Fibroblast of skin of right biceps (primary cell): ENCODE measurements at regions not wholly inside any gene's neighbourhood (a gene's known extent, or its start where the extent isn't known, plus 50 kb on each side); places are given as distances from the start of the nearest gene placed in this dataset.
A peak's percentile ranks its signal among the peaks of the same experiment; 100 is the strongest.
"Not testable (repeated sequence)": the region's sequence is repeated elsewhere in the genome, so short reads cannot be mapped to it uniquely, and the experiment has no call there.

Experiments
- DNase-seq: peaks from one replicate; pipeline ENCODE4 v3.0.0-alpha.2; 2013

DNA sequence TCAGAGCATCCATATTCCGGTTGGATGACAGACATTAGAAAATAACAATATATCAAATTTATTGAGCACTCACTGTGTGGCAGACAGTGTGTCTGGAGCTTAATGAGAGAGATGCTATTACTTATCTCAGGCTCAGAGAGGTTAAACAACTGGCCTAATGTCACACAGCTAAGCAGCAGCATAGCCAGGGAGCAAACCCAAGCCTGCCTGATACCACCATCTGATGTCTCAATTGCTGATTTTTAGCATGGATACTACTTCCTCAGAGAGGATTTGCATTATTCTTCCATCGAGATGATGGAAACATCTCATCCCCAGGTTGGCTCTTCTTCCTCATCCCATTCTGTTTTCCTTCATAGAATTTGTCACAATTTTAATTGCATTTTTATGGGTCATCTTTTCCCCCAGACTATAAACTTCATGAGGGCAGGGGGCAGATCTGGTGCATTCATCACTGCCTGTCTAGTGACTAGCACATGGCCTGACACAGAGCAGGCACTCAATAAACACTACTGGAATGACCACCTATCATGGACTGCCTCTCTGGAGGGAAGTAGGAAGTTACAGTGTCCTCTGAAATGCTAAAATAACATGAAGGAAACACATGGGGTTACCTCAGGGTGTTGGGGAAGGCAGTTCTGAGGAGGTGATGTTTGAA, 344.8 kb upstream of the CCL2 start:
- DNase-seq: no peak

DNA sequence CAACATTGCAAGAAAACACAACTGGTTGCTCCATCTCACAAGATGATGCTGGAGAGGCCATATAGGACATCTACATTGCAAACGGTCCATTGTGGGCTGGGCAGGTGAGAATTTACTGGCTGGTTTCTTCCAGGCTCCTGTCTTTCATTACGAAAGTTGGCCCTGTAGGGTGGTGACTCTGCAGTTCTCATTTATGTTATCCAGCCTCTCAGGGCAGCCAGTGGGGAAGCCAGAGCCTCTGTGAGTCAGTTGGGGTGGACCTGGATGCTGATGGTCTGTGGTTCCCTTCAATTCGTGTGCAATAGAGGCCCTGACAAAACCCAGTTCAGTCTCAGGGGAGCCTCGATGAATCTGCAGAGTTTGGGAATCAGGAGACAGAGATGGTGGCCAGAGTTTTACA, 341.0 kb upstream of the CCL2 start:
- DNase-seq: no peak

DNA sequence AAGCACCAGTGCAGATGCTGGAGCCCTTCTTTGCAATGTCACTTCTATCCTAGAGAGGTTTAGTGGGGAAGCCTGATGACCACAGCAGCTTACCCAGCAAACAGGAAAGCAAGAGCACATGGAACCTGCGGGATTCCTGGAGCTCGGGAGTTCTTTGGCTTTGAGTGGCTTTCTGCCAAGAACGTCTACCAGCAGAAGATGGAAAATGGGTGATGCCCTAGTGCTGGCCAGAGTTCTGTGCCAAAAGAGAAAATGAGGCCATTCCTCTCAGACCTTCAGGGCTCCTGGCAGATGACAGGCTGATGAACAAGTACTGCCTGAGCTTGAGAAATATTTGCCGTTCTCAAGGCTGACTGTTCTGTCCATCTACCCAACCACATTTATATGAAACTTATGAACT, 332.1 kb upstream of the CCL2 start:
- DNase-seq: no peak

DNA sequence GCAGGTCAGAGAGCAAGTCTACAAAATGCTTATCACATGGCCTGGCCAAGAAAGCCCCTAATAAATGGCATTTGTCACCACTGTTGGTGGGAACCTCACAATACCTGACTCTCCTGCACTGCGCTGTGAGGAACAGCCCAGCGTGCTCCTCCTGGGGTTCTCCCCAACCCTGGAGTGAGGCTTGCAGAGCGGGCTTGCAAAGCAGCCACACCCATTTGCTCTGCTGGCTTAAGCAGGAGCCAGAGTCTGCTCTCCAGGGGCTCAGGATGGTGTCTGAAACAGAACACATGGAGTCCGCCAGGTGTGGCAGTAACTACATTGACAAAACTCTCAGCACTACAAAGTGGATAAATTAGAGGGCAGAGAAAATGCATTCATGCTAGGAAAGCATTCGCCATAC, 331.0 kb upstream of the CCL2 start:
- no peak for DNase-seq

DNA sequence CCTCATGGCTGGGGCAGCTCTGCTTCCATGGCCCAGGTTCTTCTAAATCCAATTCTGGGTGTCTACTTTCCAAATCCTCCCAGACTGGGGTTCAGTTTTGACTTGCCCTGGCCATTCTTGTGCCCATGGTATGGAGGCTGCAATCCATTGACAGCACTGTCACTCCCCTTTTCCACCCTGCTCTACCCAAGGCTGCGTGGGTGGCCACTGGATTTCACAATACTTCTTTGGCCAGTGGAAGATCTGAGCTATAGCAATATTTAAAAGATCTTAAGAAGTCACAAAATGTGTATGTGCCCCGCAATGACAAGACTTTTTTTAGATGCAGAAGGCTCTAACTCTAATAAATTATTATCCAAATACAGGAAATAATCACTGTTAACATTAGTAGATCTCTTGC, 329.4 kb upstream of the CCL2 start:
- DNase-seq: no peak

DNA sequence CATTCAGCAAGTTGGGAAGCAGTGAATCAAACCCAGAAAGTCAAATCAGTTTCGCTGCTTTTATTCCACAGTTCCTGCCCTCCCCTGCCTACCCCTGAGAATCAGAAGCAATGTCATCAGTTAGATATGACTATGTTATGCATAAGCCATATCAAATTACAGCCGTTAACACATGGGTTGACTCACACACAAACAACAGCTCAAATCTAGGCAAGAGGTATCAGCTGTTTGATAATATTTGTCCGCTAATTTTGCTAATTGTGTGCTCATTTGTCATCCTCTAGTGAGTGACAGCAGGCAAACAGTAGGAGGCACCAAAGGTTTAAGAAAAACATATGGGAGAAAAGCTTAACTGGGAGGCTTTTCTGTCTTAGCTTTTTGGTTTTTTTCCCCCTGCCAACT, 327.4 kb upstream of the CCL2 start:
- peak; percentile 46 for DNase-seq

DNA sequence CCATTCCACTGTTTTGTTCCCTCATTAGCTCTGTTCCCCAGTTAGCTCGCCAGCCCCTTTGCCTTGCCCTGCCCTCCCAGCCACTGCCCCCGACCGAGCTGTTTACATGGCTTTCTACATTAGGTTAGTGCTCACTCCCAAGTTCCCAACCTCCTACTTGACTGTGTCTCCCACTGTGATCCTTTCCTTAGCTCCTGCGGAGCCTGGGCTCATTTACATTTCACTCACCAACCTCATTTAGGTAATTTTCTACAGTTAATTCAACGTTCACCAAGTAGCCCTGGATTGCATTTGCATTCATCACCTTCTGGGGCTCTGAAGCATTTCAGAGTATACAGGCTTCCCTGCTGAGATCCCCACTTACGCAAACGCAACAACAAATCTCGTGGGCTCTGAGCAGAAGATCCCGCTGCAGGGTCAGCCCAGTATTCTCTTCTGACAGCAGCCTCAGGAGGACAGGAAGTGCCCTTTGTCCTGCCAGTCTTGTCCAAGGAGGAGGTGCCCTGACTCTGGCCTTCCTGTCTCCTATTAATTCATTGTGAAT, 325.8 kb upstream of the CCL2 start:
- no peak for DNase-seq

DNA sequence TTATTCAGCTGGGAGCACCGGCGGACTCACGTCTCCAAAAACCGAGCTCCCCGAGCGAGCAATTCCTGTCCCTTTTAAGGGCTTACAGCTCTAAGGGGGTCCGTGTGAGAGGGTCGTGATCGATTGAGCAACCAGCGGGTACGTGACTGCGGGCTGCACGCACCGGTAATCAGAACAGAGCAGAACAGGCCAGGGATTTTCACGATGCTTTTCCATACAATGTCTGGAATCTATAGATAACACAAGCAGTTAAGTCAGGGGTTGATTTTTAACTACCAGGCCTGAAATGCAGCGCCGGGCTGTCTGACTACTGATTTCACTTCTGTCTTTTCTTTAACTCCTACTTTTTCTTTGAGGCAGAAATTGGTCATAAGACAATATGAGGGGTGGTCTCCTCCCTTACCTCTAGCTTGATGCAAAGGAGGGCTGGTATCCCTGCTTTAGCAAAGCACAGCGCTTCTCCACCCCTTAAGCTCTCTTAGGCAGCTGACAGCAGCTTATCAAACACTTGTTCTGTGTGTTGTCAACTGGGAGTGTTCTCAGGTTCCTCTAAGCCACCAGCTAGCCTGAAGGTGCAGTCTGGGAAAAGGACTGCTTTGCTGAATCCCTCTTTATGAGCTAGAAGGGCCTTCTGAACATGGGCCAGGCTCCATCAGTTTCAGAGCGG, 323.8 kb upstream of the CCL2 start:
- DNase-seq: not testable (repeated sequence)

DNA sequence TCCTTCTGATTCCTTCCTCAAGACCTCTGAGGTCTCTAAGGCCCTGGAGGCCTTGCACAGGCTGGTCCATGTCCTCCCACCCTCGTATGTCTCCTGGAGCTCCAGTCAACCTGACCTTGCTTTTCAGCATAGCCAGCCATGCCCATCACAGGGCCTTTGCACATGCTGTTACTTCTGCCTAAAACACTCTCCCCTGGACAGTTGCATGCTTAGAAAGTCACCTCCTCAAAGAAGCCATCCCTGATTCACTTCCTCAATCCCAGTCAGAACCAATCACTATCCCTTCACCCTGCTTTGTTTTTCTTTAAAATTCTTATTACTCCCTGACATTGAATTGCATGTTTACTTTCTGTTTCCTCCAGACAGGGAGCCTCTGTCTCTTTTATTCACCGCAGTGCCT, 322.1 kb upstream of the CCL2 start:
- no peak for DNase-seq

DNA sequence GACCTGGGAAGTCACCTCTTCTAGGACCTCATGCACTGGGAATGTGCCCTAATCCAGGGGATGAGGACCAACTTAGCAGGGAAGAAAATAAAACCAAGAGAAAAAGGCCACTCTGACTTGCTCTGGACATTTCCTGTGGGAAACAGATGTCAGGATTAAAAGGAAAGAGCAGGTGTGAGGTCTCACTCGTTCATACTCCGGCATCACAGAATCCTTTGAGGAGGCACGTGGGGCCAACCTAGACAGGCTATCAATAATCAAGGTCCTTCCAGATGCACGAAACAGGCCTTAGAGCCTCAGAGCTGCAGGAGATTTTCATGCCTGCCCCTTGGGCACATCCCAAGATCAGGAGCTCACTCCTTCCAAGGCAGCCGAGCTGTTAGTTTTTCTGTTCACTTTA, 321.5 kb upstream of the CCL2 start:
- no peak for DNase-seq

DNA sequence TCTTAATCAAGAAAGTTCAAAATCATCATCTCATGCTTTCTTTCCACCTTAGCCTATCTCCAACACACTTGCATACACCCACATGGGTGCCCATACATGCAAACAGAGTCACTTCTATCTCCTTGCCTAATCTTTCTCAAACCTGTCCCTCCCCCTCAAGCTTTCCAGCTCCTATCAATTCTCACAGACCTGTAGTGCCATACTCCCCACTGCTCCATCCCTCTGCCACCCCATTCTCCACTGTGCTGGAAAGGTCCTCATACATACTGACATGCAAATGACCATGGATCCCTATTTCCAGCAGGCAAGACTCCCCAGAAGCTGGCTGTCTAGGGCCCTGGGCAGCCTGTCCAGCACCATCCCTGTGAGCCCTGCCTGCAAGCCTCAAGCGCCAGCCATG, 320.4 kb upstream of the CCL2 start:
- no peak for DNase-seq

DNA sequence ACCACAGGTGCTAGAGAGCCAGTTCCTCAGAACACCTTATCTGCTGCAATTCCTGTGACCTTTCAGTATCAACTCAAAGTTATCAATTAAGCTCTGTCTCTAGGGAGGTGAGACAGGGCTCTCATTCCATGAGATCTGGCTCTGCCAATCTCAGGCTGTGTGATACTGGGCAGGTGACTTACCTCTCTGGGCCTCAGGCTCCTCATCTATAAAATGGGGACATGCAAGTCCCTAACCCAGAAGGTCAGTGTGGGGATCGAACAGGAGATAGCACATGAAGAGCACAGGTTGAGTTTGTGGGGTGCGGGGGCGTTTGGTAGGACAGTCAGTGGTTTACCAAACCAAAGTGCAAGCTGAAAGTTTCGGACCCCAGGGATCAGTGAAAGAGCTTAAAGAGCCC, 319.3 kb upstream of the CCL2 start:
- no peak for DNase-seq

DNA sequence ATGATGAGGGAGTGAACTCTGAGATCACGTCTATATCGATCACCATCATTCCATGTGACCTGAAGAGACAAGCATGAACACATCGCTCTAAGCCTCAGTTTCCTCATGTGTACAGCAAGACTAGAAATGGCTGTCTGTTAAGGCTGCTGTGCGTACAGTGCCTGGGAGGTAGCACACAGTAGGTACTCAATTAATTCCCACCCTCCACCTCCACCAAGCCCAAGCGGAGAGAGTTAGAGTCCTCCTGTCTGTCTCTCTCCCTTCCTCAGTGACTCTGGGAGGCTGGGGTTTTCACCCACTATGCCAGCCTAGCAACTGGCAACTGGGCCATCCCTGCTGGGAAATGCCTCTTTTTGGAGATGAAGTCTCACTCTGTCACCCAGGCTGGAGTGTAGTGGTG, 318.3 kb upstream of the CCL2 start:
- no peak for DNase-seq

DNA sequence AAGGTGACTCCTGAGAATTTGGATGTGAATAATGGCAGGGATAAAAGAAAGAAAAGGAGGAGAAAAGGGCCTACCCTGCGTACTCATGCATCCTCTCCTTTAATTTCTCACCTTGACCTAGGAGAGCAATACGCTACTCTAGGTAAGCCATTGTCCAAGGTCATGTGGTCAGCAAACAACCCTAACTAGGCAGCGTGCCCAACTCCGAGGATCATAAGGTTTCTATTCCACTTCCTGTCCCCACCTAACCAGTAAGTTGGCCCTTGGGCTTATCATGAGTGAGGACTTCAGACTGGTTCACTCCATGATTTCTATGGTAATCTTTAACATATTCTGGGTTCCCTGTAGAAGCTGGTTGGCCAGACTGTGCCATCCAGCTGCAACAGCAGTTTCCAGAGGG, 315.1 kb upstream of the CCL2 start:
- DNase-seq: no peak

DNA sequence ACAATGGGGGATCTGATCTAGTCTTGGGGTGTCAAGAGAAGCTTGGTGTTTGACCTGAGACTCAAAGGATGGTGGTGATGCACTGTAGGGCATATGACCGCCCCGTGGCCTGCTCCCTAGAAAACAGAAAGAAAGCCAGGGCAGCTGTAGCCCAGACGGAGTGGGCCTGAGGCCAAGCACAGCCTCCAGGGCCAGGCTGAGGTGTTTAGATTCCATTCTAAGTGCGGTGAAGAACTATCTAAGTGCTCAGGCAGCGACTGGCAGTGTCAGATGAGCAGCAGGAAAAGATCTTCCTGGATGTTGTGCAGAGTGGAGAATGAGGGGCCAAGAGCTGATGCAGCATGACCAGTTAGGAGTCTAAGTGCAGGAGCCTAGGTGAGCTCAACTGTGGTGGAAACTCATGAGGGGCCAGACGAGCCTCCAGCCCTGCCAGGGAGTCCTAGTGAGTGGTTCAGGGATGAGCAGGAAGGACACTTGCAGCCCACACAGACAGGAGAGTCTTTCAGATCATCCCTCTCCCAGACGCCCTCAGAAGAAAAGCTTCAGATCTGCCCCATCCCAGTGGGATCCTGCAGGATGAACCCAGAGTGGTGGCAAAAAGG, 314.2 kb upstream of the CCL2 start:
- DNase-seq: no peak

DNA sequence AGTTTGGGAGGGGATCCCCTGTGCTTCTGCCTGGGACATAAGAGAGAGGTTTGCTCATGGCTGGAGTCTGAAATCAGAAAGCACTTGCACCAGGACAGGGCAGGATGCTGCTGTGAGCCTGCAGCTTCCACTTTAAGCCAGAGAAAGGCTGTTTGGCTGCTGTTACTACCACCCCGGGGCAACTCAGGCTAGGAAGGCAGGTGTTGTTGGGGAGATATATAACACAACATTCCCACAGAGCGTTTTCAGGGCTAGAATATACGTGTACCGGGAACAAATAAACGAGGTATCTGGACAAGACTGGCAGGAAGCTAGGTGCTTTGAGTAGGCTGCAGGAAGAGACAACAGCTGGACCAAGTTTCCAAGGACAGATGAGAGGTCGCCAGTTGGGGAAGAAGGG, 313.3 kb upstream of the CCL2 start:
- DNase-seq: no peak

DNA sequence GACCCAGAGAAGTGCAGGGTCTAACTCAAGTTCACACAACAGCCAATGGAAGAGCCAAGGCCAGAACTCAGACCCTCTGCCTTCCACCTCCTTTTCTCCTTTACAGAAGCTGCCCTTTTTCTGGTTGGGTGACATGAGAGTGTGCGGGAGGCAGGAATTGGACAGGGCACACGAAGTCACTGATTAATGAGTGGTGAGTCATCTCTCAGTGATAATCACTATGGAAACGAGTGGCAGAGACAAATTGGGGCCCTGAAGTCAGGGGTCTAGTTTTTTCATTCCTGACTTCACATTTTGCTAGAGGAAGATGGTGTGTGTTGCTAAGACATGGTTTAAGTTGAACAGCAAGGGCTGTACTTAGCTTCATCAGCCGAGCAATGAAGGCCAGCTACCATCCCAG, 312.7 kb upstream of the CCL2 start:
- DNase-seq: no peak

DNA sequence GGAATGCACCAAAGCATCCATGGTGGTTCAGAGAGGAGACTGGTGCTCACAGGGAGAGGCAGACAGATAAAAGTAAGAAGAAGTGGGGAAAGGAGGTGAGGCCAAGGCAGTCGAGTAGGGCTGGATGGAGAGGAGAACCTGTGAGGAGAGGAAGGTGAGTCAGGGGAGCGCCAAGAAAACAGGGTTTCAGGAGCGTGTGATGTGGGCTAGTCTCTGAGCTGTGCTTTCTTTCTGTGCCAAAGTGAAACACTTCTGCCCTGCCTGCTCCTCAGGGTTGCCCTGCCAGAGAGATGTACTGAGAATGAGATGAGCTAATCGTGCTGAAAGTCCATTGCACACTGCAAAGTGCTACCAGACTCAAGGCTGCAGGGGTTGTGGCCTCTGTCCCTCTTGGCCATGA, 310.7 kb upstream of the CCL2 start:
- no peak for DNase-seq

DNA sequence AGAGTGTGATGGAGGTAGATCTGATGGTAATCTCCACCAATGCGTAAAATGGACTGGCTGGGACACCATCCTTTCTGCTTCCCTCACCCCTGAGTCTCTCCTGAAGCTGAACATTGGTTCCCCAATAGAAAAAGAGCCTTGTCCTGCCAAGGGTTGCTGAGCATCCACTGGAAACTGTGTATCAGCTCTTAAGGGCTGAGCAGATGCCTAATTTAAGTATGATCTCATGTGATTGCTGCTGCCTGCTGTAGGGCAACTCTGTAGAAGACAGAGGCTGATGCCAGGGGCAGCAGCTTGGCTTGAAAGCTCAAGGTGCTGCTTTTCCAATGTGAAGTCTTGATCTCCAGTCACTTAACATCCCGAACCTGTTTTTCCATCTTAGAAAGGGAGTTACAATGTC, 310.3 kb upstream of the CCL2 start:
- DNase-seq: no peak

DNA sequence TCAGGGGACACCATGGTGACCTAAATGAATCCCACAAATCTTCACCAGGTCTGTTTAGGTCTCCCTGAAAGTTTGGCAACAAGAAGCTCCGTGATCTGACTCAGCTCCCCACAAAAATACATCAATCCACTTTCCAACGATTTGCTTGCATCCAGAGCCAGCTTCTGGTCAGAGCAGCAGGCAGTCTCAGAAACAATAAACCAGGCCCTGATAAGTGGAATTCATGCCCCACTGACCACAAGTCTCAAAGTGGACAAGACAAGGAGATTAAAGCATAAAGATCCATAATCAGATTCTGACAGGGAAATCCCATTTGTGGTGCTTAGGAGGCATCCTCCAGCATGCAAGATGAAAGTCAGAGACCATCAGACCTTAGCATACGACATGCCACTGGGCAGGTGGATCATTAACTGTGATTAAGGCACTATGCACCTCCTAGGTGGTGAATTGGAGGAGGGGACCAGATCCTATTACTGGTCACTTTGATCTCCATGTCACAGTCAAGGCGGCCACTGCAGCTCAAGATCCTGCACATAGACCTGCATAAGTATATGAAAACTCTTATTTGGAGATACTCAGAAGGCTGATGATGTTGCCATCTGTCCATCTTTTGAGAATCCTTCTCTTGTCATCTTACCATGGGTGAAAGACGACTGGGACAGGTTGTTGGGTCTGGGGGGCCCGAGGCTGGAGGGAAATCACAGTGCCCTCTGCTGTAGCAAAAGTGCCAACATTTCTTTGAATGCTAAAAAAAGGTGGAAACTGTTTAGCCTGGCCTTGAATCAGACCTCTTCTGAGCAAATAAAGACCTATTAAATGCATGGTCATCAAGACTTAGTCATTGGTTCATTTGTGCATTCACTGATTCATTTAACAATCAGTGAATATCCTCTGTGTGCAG, 309.2 kb upstream of the CCL2 start:
- no peak for DNase-seq

DNA sequence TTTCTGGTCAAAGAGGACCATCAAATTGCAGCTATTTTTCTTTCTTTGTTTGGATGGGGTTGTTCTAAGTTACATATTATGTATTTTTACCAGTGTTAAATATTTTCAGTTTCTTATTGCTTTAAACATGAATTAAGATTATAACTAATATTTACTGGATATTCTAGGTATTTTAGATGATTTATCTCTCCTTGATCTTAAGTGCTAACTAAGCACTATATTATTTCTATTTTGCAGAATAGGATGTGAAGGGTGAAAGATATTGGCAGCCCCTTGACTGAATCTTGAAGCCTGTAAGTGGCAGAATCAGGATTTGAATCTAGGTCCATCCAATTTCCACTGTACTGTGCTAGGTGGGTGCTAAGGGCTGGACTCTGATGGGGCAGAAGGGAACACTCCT, 307.3 kb upstream of the CCL2 start:
- DNase-seq: no peak

DNA sequence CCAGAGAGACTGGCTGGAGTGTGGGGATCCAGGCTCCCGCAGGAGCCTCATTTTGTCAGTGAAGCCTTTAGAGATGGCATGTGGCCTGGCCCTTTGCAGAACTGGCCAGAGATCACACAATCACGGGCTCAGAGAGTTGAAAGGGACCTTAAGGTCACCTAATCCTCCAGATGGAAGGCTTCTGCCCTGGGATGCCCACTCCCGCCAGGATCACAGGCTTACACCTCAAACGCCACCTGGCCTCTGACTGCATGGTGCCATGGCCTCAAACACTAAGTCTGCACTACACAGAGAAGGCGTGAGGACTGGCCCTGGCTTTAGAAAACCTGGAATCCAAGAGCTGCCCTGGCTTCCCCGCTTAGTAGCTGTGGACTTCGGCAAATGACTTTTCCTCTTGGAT, 306.8 kb upstream of the CCL2 start:
- no peak for DNase-seq

DNA sequence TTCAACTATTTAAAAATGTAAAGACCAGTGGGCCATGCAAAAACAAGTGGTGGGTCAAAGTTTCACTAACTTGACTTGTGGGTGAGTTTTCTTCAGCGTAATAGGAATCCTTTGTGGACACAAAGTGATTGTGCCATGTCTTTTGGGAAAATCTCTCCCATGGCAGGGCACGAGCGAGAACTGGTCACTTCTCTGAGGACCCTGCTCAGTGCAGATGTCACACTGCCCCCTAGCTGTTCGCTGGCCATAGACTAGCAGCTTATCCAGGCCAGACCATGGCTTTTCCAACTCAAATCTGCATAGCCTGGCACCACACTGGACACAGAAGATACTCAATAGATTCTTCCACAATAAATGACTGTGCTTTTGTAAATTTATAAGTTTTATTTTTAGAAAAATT, 306.0 kb upstream of the CCL2 start:
- DNase-seq: peak; percentile 5

DNA sequence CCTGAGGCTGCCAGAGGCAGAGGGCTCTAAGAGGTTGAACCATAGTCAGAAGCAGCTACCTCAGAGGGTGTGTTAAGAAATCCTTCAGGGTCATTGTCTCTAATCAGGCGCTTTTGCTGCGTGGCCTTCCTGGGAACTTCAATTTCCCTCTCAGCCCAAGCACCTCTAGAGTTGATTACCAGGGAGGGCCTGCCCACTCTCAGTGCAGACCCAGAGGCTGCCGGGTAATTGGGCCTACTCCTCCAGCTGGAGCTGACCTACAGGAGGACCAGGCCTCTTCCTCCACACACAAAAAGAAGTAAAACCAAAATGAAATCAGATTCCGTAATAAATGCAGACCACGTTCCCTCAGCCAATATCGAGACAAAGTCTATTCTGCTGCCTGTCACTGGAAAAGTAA, 305.0 kb upstream of the CCL2 start:
- DNase-seq: no peak
